ENCODE measurements at regions not wholly inside any gene's neighbourhood (a gene's known extent, or its start where the extent isn't known, plus 50 kb on each side); places are given as distances from the start of the nearest gene placed in this dataset.

DNA sequence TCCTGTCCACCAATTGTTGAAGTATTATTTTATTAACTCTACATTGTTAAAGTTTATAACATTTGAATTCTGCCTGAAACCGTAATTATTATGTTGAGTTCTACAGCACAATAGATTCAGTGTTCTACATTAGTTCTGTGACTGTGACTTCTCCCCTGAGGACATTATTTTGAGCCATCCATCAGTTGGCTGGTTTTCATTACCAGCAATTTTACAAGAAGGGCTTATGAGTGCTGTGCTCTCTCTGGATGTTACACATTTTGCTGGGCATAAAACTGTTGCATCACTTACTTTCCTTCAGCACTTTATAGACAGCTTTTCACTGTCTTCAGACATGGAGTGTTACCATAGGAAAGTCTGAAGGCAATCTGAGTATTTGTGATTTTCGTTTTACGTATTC is 118.2 kb upstream of the KITLG start:
- no peak for TF ChIP-seq POLR2A (IDR thresholded peaks at IDR 0.05)
- TF ChIP-seq, protein P1, sequence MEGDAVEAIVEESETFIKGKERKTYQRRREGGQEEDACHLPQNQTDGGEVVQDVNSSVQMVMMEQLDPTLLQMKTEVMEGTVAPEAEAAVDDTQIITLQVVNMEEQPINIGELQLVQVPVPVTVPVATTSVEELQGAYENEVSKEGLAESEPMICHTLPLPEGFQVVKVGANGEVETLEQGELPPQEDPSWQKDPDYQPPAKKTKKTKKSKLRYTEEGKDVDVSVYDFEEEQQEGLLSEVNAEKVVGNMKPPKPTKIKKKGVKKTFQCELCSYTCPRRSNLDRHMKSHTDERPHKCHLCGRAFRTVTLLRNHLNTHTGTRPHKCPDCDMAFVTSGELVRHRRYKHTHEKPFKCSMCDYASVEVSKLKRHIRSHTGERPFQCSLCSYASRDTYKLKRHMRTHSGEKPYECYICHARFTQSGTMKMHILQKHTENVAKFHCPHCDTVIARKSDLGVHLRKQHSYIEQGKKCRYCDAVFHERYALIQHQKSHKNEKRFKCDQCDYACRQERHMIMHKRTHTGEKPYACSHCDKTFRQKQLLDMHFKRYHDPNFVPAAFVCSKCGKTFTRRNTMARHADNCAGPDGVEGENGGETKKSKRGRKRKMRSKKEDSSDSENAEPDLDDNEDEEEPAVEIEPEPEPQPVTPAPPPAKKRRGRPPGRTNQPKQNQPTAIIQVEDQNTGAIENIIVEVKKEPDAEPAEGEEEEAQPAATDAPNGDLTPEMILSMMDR (IDR thresholded peaks at IDR 0.05) = no peak

All from heart left ventricle (tissue), 13 donors.